ENCODE measurements at regions not wholly inside any gene's neighbourhood (a gene's known extent, or its start where the extent isn't known, plus 50 kb on each side); places are given as distances from the start of the nearest gene placed in this dataset.

DNA sequence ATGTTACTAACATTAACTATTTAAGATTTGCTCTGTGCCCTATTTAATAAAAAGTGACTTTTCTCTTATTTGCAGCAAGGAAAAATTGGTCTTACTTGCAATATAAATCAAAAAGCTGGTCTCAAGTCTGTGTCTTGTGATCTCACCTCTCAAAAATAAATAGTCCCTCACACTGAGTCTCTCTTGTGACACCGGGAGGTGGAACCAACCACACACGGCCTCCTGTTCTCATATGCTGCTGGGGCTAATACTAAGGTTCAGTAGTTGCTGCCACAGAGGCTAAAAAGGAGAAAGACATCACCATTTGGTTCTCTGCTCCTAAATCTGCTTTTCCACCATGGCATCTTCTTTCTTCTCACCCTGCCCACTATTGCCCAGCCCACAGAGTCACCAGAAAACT is 175.8 kb upstream of the FTMT start:
- intact Hi-C loops (cut with DNase I): no loop called here
- no peak for DNase-seq (ENCODE audit: extremely low spot score)
- Histone ChIP-seq H3K9me3 (peaks cover 0 to 8% (median 0%) of the 10 kb centered on the region in 4 donors), H3K4me3 (no peak overlapping the region), H3K36me3 (no peaks in the 10 kb centered on the region), H3K27ac (replicated peaks in 1 of 4) (no peak overlapping the region), H3K4me1 (no peaks in the 10 kb centered on the region), H3K27me3 (no peaks in the 10 kb centered on the region)
- 53% methylated on average over 2 of the region's 2 CpGs for WGBS
- TF ChIP-seq POLR2AphosphoS5 (IDR thresholded peaks at IDR 0.05) (no peak), EP300 (IDR thresholded peaks at IDR 0.05) (no peak), POLR2A (IDR thresholded peaks at IDR 0.05; ENCODE audit: low read depth) (no peak)

DNA sequence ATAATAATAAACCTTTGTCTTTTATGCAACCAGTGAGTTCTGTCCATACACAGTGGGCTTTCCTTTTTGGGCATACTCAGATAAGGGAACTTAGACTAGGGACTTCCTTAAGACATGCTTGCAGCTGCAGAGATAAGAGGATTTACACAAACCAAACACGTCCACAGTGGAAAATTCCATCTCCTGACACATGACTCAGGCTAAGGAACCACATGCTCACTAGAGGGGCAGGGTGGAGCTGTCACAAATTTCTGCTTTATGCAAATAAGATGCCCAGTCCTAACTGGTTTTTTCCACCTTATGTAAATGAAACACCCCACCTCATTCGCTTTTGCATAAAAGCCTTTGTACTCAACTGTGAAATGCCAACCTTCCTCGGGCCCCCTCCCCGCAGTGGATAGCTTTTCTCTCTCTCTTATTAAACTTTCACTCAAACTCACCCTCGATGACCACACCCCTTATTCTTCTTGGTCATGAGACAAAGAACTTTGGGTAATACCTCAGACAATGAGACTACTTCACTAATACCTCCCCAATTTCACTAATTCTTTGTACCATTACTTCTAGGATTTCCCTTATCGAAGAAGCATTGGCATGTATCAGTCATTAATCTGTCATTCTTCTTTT is 170.3 kb upstream of the FTMT start:
- no peak overlapping the region for H3K4me3 ChIP-seq
- H3K36me3 ChIP-seq: no peaks in the 10 kb centered on the region
- no peak for DNase-seq (ENCODE audit: extremely low spot score)
- TF ChIP-seq EP300 (IDR thresholded peaks at IDR 0.05): no peak
- TF ChIP-seq POLR2AphosphoS5 (IDR thresholded peaks at IDR 0.05): no peak
- H3K9me3 ChIP-seq: peaks cover 0 to 11% (median 0%) of the 10 kb centered on the region in 4 donors
- 81% methylated on average over 6 of the region's 6 CpGs for WGBS
- no peaks in the 10 kb centered on the region for H3K27me3 ChIP-seq
- intact Hi-C loops (cut with DNase I): no loop called here
- no peak overlapping the region for H3K27ac ChIP-seq (replicated peaks in 1 of 4)
- no peaks in the 10 kb centered on the region for H3K4me1 ChIP-seq

DNA sequence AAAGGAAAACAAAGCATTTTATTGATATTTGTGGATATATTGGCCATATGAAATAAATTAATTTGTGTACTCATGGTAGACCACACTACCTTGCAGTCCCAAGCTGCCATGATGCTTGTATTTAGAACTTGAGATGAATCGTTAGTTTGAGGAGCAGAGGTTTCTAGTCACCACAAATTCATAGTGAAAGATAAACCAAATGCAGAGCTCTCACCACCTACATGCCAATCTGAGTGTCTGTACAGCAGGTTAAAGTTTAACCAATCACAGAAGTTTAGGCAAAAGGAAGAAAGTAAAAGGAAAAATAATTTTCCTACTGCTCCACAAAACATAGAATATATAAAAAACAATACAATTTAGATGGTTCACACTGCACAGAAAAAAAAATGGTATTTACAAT is 163.6 kb upstream of the FTMT start:
- no peak for DNase-seq (ENCODE audit: extremely low spot score)
- H3K4me1 ChIP-seq: no peaks in the 10 kb centered on the region
- H3K27ac ChIP-seq (replicated peaks in 1 of 4): no peak overlapping the region
- H3K36me3 ChIP-seq: no peaks in the 10 kb centered on the region
- no peak overlapping the region for H3K4me3 ChIP-seq
- 100% methylated on average over 1 of the region's 1 CpG for WGBS
- intact Hi-C loops (cut with DNase I): no loop called here
- H3K27me3 ChIP-seq: no peaks in the 10 kb centered on the region
- no peaks in the 10 kb centered on the region for H3K9me3 ChIP-seq
- TF ChIP-seq POLR2AphosphoS5 (IDR thresholded peaks at IDR 0.05) (no peak), POLR2A (IDR thresholded peaks at IDR 0.05; ENCODE audit: low read depth) (no peak), EP300 (IDR thresholded peaks at IDR 0.05) (no peak)
- TF ChIP-seq, protein P1, sequence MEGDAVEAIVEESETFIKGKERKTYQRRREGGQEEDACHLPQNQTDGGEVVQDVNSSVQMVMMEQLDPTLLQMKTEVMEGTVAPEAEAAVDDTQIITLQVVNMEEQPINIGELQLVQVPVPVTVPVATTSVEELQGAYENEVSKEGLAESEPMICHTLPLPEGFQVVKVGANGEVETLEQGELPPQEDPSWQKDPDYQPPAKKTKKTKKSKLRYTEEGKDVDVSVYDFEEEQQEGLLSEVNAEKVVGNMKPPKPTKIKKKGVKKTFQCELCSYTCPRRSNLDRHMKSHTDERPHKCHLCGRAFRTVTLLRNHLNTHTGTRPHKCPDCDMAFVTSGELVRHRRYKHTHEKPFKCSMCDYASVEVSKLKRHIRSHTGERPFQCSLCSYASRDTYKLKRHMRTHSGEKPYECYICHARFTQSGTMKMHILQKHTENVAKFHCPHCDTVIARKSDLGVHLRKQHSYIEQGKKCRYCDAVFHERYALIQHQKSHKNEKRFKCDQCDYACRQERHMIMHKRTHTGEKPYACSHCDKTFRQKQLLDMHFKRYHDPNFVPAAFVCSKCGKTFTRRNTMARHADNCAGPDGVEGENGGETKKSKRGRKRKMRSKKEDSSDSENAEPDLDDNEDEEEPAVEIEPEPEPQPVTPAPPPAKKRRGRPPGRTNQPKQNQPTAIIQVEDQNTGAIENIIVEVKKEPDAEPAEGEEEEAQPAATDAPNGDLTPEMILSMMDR (IDR thresholded peaks at IDR 0.05): no peak

DNA sequence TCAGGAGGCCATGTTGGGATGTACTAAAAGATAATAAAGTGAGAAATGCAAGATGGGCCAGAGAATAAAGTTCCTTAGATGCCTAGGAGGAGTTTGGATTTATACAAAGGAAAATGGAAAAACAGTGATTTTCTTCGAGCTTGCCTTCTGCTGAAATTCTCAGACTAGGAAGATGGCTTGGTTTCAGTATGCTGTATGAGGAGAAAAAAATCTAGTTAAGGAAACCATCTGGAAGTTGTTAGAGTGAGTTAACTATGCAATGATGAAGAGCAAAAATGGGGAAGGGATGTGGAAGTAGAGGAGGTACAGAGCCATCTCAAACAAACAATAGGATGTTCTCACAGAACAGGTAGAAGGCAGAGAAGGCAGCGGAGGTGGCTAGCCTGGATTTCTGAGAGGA is 162.9 kb upstream of the FTMT start:
- Histone ChIP-seq H3K4me3 (no peak overlapping the region), H3K9me3 (no peaks in the 10 kb centered on the region), H3K36me3 (no peaks in the 10 kb centered on the region), H3K4me1 (no peaks in the 10 kb centered on the region), H3K27me3 (no peaks in the 10 kb centered on the region), H3K27ac (replicated peaks in 1 of 4) (no peak overlapping the region)
- no peak for DNase-seq (ENCODE audit: extremely low spot score)
- 68% methylated on average over 2 of the region's 2 CpGs for WGBS
- intact Hi-C loops (cut with DNase I): no loop called here
- TF ChIP-seq EP300 (IDR thresholded peaks at IDR 0.05) (no peak), POLR2A (IDR thresholded peaks at IDR 0.05; ENCODE audit: low read depth) (no peak), POLR2AphosphoS5 (IDR thresholded peaks at IDR 0.05) (no peak)
- TF ChIP-seq, protein P1 (IDR thresholded peaks at IDR 0.05): no peak

DNA sequence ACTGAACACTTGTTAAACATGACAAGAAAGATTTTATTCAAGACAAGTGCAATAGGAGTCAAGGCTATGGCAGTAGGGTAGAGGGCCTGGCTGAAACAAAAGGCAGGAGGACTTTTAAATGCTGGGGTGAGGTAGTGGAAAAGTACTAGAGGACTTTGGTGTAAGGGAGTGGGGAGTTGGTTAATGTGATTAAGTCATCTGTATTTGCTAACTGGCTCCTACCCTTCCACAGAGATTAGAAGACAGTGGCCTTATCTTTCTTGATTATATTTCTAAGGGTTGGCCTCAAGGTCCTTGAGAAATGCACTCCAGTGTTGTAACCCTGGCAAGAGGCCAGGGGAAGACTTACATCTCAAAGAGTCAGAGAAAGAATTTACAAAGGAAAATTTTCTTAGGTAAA is 160.2 kb upstream of the FTMT start:
- H3K9me3 ChIP-seq: no peaks in the 10 kb centered on the region
- DNase-seq (ENCODE audit: extremely low spot score): no peak
- no peaks in the 10 kb centered on the region for H3K4me1 ChIP-seq
- TF ChIP-seq EP300 (IDR thresholded peaks at IDR 0.05) (no peak), POLR2AphosphoS5 (IDR thresholded peaks at IDR 0.05) (no peak), POLR2A (IDR thresholded peaks at IDR 0.05; ENCODE audit: low read depth) (no peak)
- TF ChIP-seq, protein P1 (IDR thresholded peaks at IDR 0.05): no peak
- H3K36me3 ChIP-seq: no peaks in the 10 kb centered on the region
- intact Hi-C loops (cut with DNase I): no loop called here
- no peaks in the 10 kb centered on the region for H3K27me3 ChIP-seq
- no peak overlapping the region for H3K27ac ChIP-seq (replicated peaks in 1 of 4)
- H3K4me3 ChIP-seq: no peak overlapping the region

DNA sequence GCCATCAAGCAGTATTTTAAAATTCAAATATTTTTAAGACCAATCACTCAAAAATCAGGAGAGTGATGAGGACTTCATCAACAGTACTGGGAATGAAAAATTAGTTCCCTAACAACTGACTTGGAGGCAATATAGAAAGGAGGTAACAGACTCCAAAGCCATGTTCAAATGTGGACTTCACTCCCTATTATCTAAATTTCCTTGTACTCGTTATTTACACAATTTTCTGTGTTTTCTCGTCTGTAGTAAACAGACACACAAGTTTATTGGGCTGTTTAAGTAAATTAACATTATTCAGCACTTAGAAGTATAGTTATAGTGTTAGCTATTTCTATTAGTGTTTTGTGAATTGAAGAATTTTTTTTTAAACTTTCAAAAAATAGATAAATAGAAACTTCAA is 159.5 kb upstream of the FTMT start:
- TF ChIP-seq POLR2A (IDR thresholded peaks at IDR 0.05; ENCODE audit: low read depth): no peak
- no peak for TF ChIP-seq EP300 (IDR thresholded peaks at IDR 0.05)
- TF ChIP-seq, protein P1 (IDR thresholded peaks at IDR 0.05): no peak
- TF ChIP-seq POLR2AphosphoS5 (IDR thresholded peaks at IDR 0.05): no peak
- no peak overlapping the region for H3K4me3 ChIP-seq
- no peaks in the 10 kb centered on the region for H3K36me3 ChIP-seq
- no peaks in the 10 kb centered on the region for H3K9me3 ChIP-seq
- H3K27me3 ChIP-seq: no peaks in the 10 kb centered on the region
- intact Hi-C loops (cut with DNase I): no loop called here
- DNase-seq (ENCODE audit: extremely low spot score): no peak
- H3K4me1 ChIP-seq: no peaks in the 10 kb centered on the region
- H3K27ac ChIP-seq (replicated peaks in 1 of 4): no peak overlapping the region
- 85% methylated on average over 2 of the region's 2 CpGs for WGBS
